Astrocyte of the spinal cord (primary cell): ENCODE measurements at regions not wholly inside any gene's neighbourhood (a gene's known extent, or its start where the extent isn't known, plus 50 kb on each side); places are given as distances from the start of the nearest gene placed in this dataset.

Source experiments
- DNase-seq: peaks from one replicate; pipeline ENCODE4 v3.0.0; 2011; ENCODE audit warnings: low read depth, low spot score
- H3K4me3 ChIP-seq: 2 replicates; pipeline ENCODE4 v1.5.1; 2011; ENCODE audit warnings: low read depth, mild to moderate bottlenecking, low read length, moderate library complexity
- CTCF ChIP-seq: IDR thresholded peaks from 2 replicates; pipeline ENCODE4 v1.5.1; 2012; ENCODE audit warnings: low read depth, mild to moderate bottlenecking, low read length, inconsistent platforms
- in situ Hi-C: cut with HindIII; loops from 2 replicates; pipeline ENCODE4 v1.10.0; 2017; ENCODE audit warnings: low sequenced_read_pairs

GRCh38 chr10:64829888-64830412 is 1308.7 kb downstream of the REEP3 start:
- TF ChIP-seq CTCF = no peak
- in situ Hi-C loops = no loop called here

GRCh38 chr10:64830869-64831268 is 1309.7 kb downstream of the REEP3 start:
- TF ChIP-seq CTCF = no peak
- in situ Hi-C loops = no loop called here
- no peak overlapping the region for H3K4me3 ChIP-seq
- DNase-seq = no peak

More at GRCh38 chr10:64829888-64830412, 1308.7 kb downstream of the REEP3 start:
- H3K4me3 ChIP-seq = no peak overlapping the region
- no peak for DNase-seq

GRCh38 chr10:64840341-64840740 is 1319.1 kb downstream of the REEP3 start:
- no peak overlapping the region for H3K4me3 ChIP-seq
- no peak for TF ChIP-seq CTCF
- in situ Hi-C loops = no loop called here
- DNase-seq = no peak

- in situ Hi-C loops = no loop called here
- no peak for TF ChIP-seq CTCF
- DNase-seq = no peak
- H3K4me3 ChIP-seq = no peak overlapping the region
Observed at GRCh38 chr10:64846700-64847099, 1325.5 kb downstream of the REEP3 start.

- no peak for DNase-seq
- H3K4me3 ChIP-seq = no peak overlapping the region
- in situ Hi-C loops = no loop called here
- no peak for TF ChIP-seq CTCF
Observed at GRCh38 chr10:64855941-64856340, 1334.7 kb downstream of the REEP3 start.

- no peak overlapping the region for H3K4me3 ChIP-seq
- DNase-seq = no peak
- in situ Hi-C loops = no loop called here
- no peak for TF ChIP-seq CTCF
Observed at GRCh38 chr10:64859911-64860310, 1338.7 kb downstream of the REEP3 start.

GRCh38 chr10:64863836-64864235 is 1342.6 kb downstream of the REEP3 start:
- H3K4me3 ChIP-seq = no peak overlapping the region
- in situ Hi-C loops = no loop called here
- DNase-seq = no peak
- TF ChIP-seq CTCF = no peak
